ENCODE measurements at regions not wholly inside any gene's neighbourhood (a gene's known extent, or its start where the extent isn't known, plus 50 kb on each side); places are given as distances from the start of the nearest gene placed in this dataset.

- TF ChIP-seq EZH2 (IDR thresholded peaks at IDR 0.05; ENCODE audit: low read depth, unreplicated experiment) (no peak), CTCF (conservative IDR thresholded peaks at IDR 0.05; ENCODE audit: low read depth in 2 of 2) (no peak), CREB1 (CRISPR knock-in tag; IDR thresholded peaks at IDR 0.05; ENCODE audit: low read depth) (no peak), ETS1 (IDR thresholded peaks at IDR 0.05) (no peak), POLR2AphosphoS5 (IDR thresholded peaks at IDR 0.05; ENCODE audit: low read depth) (no peak), JUNB (IDR thresholded peaks at IDR 0.05; ENCODE audit: unreplicated experiment) (no peak), ZNF462 (CRISPR knock-in tag; IDR thresholded peaks at IDR 0.05) (no peak), REST (IDR thresholded peaks at IDR 0.05; ENCODE audit: unreplicated experiment) (no peak), ZNF114 (CRISPR knock-in tag; IDR thresholded peaks at IDR 0.05) (no peak)
Observed at GRCh38 chr4:57318703-57319102, 208.5 kb upstream of the IGFBP7 start.

All from GM23338 (cell line).